ENCODE measurements at regions not wholly inside any gene's neighbourhood (a gene's known extent, or its start where the extent isn't known, plus 50 kb on each side); places are given as distances from the start of the nearest gene placed in this dataset.

GRCh38 chr2:20928617-20929016 lies 105.7 kb upstream of the LDAH start:
- H3K36me3 ChIP-seq (ENCODE audit: insufficient read depth, low read length) = no peaks in the 10 kb centered on the region
- H3K4me1 ChIP-seq (ENCODE audit: insufficient read depth, low read length) = no peaks in the 10 kb centered on the region
- ATAC-seq (ENCODE audit: poor library complexity) = no peak
- peaks cover 13% of the 10 kb centered on the region for H3K9me3 Mint-ChIP-seq
- H3K27me3 Mint-ChIP-seq = peaks cover 42% of the 10 kb centered on the region
- no peak overlapping the region for H3K4me3 Mint-ChIP-seq
- H3K27me3 ChIP-seq (ENCODE audit: control insufficient read depth in 1 of 2, insufficient read depth in 2 of 2, low read length in 2 of 2) = peaks cover 8 to 9% of the 10 kb centered on the region in 2 experiments
- H3K27ac Mint-ChIP-seq = no peak overlapping the region
- no peak overlapping the region for H3K27ac ChIP-seq (ENCODE audit: low read depth in 1 of 2, low read length in 2 of 2)
- ChIA-PET POLR2A (no interaction called here), CTCF (no interaction called here)
- intact Hi-C loops (cut with DNase I, micrococcal nuclease) = no loop called here
- no peaks in the 10 kb centered on the region for H3K36me3 Mint-ChIP-seq (ENCODE audit: low read depth)
- no peaks in the 10 kb centered on the region for H3K4me1 Mint-ChIP-seq (ENCODE audit: low read depth)
- H3K4me3 ChIP-seq (ENCODE audit: low read length) = no peak overlapping the region
- TF ChIP-seq, protein P1, sequence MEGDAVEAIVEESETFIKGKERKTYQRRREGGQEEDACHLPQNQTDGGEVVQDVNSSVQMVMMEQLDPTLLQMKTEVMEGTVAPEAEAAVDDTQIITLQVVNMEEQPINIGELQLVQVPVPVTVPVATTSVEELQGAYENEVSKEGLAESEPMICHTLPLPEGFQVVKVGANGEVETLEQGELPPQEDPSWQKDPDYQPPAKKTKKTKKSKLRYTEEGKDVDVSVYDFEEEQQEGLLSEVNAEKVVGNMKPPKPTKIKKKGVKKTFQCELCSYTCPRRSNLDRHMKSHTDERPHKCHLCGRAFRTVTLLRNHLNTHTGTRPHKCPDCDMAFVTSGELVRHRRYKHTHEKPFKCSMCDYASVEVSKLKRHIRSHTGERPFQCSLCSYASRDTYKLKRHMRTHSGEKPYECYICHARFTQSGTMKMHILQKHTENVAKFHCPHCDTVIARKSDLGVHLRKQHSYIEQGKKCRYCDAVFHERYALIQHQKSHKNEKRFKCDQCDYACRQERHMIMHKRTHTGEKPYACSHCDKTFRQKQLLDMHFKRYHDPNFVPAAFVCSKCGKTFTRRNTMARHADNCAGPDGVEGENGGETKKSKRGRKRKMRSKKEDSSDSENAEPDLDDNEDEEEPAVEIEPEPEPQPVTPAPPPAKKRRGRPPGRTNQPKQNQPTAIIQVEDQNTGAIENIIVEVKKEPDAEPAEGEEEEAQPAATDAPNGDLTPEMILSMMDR (IDR thresholded peaks at IDR 0.05) = no peak
- DNase-seq = no peak
- peaks cover 9% of the 10 kb centered on the region in 2 experiments for H3K9me3 ChIP-seq (ENCODE audit: control insufficient read depth in 1 of 2, insufficient read depth in 1 of 2, low read length in 2 of 2)

DNA sequence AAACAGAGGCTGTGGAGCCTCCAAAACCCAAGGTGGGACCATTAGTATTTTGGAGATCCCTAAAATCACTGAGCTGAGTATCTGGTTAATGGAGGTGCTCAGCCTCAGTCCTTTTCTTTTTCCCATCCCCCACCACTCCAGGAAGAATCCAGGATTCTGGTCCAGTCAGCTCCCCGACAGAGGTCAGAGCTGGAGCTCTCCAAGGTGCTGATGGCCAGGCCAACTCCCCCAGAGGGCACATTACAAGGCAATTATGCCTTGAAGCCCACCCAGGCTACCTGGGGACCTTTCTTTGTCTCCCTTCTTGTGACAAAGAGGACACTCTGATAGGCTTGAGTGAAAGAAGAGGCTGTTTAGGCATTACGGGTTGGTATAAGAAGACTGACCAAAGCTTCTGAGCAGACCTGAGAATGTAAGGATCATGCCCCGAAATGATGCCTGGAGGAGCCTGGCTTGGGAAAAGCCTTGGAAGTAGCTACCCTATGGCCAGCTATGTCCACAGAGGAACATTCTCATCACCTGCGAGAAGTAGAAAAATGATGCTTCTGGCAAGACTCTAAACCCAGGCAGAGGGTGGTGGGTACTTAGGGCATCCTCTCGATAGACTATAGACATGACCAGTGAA lies 102.5 kb upstream of the LDAH start:
- no peak overlapping the region for H3K4me3 ChIP-seq (ENCODE audit: low read length)
- H3K9me3 ChIP-seq (ENCODE audit: control insufficient read depth in 1 of 2, insufficient read depth in 1 of 2, low read length in 2 of 2) = peaks cover 9% of the 10 kb centered on the region in 2 experiments
- no peaks in the 10 kb centered on the region for H3K36me3 ChIP-seq (ENCODE audit: insufficient read depth, low read length)
- H3K36me3 Mint-ChIP-seq (ENCODE audit: low read depth) = no peaks in the 10 kb centered on the region
- peaks cover 0 to 8% of the 10 kb centered on the region in 2 experiments for H3K27me3 ChIP-seq (ENCODE audit: control insufficient read depth in 1 of 2, insufficient read depth in 2 of 2, low read length in 2 of 2)
- CTCF ChIA-PET = no interaction called here
- TF ChIP-seq, protein P1 (IDR thresholded peaks at IDR 0.05) = no peak
- no peak for ATAC-seq (ENCODE audit: poor library complexity)
- H3K4me1 ChIP-seq (ENCODE audit: insufficient read depth, low read length) = no peaks in the 10 kb centered on the region
- POLR2A ChIA-PET = no interaction called here
- H3K27me3 Mint-ChIP-seq = peaks cover 30% of the 10 kb centered on the region
- no peaks in the 10 kb centered on the region for H3K4me1 Mint-ChIP-seq (ENCODE audit: low read depth)
- peaks cover 13% of the 10 kb centered on the region for H3K9me3 Mint-ChIP-seq
- H3K27ac ChIP-seq (ENCODE audit: low read depth in 1 of 2, low read length in 2 of 2) = no peak overlapping the region
- intact Hi-C loops (cut with DNase I, micrococcal nuclease) = no loop called here
- no peak overlapping the region for H3K27ac Mint-ChIP-seq
- no peak for DNase-seq
- H3K4me3 Mint-ChIP-seq = no peak overlapping the region

GRCh38 chr2:20919297-20919800 lies 96.4 kb upstream of the LDAH start:
- Histone ChIP-seq H3K4me3 (ENCODE audit: low read length) (no peak overlapping the region), H3K27me3 (ENCODE audit: control insufficient read depth in 1 of 2, insufficient read depth in 2 of 2, low read length in 2 of 2) (no peaks in the 10 kb centered on the region), H3K9me3 (ENCODE audit: control insufficient read depth in 1 of 2, insufficient read depth in 1 of 2, low read length in 2 of 2) (no peaks in the 10 kb centered on the region), H3K36me3 (ENCODE audit: insufficient read depth, low read length) (no peaks in the 10 kb centered on the region), H3K27ac (ENCODE audit: low read depth in 1 of 2, low read length in 2 of 2) (no peak overlapping the region), H3K4me1 (ENCODE audit: insufficient read depth, low read length) (no peaks in the 10 kb centered on the region)
- TF ChIP-seq, protein P1 (IDR thresholded peaks at IDR 0.05) = no peak
- Mint-ChIP-seq H3K9me3 (no peaks in the 10 kb centered on the region), H3K27ac (no peak overlapping the region), H3K36me3 (ENCODE audit: low read depth) (no peaks in the 10 kb centered on the region), H3K27me3 (peaks cover 50% of the 10 kb centered on the region), H3K4me1 (ENCODE audit: low read depth) (no peaks in the 10 kb centered on the region), H3K4me3 (no peak overlapping the region)
- ChIA-PET POLR2A (no interaction called here), CTCF (no interaction called here)
- ATAC-seq (ENCODE audit: poor library complexity) (no peak), DNase-seq (no peak)
- intact Hi-C loops (cut with DNase I, micrococcal nuclease) = no loop called here

All from CD4-positive, alpha-beta T cell (primary cell).